ENCODE measurements at regions not wholly inside any gene's neighbourhood (a gene's known extent, or its start where the extent isn't known, plus 50 kb on each side); places are given as distances from the start of the nearest gene placed in this dataset.
"Not testable (repeated sequence)": the region's sequence is repeated elsewhere in the genome, so short reads cannot be mapped to it uniquely, and the experiment has no call there.

DNA sequence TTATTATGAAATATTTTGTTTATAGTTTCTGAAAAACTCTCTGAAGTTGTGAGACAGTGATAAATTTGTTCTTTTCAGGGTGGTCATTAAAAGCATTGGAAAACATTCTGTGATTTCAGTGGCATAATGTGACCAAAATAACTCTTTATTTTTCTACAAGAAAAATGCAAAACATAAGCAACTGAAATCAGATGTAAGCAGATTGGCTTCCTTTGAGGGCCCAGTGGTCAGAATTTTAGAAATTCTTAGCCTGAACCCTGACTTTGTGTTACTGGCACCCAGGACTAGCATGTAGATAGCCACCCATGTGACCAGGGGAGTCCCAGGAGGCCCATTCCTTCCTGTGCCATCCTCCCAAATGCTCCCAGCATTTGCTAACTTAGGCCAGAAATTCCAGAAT lies 145.6 kb upstream of the SLC38A2 start:
- no peak for DNase-seq (ENCODE audit: low spot score)

DNA sequence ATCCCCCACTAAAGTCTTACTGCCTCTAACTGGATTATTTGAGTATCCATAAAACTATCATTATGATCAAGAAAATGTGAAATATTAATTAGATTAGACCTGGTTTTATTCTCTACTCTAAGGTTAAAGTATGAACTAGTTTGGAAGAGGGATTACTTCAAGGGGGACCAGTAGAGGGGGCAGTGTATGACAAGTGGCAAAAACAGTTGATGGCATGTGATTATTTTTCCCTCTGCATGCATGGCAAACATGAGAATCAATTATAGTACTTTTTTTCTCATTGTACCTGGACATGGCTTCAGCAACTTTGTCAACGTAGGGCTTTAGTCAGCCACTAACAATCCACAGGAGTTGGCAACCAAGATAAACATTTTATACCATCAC lies 145.0 kb upstream of the SLC38A2 start:
- DNase-seq (ENCODE audit: low spot score) = no peak

DNA sequence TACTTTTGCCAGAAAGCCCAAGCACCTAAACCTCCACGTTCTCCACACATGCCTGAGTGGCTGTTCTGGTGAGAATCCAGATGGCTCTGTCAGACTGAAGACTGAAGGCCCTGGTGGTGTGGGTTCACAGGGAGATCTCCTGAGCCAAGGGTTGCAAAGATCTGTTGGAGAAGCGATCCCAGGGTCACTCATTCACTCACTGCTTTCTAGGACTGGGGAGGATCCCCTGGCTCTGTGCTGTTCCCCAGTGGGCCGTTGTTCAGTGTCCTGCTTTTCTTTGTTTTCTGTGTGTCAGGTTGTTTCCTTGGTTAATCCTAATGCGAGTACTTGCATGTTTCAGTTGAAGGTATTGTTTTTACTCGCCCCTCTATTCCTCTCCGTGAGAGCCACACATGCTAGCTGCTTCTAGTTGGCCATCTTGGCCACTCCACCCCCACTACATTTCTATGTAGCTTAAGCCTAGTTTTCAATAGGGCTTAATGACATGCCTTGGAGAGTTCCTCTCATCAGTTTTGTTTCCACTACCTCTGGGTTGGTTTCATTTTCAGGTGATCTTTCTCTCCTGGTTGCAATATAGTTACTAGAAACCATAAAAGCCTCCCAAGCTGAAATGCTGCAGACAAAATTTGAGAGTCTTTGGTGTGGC lies 144.5 kb upstream of the SLC38A2 start:
- no peak for DNase-seq (ENCODE audit: low spot score)

DNA sequence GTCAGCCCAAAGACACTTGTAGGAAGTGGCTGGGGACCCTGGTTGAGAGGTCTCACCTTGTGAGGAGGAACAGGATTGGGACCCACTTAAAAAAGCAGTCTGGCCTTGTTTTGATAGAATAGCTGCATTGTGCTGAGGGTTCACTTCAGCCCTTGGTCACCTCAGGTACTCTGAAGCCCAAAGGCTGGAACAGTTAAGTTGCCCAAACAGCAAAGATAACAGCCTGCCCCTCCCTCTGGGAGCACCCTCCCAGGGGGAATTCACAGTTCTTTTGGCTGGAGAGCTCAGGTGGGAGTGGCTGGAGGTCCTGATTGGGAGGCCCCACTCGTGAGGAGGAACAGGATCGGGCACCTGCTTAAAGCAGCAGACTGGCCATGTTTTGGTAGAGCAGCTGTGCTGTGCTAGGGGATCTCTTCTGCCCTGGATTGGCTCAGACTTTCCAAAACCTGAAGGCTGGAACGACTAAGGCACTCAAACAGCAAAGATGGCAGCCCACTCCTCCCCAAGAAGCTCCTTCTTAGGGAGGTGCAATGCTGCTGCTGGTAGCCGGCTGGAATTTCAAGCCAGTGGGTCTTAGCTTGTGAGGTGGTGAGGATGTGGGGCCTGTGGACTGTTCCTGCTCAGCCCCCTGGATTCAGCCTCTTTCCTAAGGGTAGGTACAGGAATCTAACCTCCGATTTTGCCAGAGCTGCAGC lies 143.8 kb upstream of the SLC38A2 start:
- DNase-seq (ENCODE audit: low spot score) = no peak

DNA sequence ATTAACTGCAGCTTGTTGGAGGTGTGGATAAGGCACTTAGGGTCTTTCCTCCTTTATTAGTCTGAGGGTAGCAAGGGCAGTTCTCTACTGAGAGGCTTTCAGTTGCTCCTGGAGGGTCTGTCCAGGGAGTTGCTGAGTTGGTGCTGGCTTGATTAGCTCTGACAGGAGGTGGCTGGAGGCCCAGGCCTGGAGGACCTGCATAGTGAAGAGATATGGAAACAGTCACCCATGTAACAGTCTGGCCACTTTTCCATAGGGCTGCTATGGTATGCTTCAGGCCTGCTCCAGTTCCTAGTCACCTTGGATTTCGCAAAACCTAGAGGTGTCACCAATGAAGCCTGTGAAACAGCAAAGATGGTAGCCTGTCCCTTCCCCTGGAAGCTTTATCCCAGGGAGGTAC lies 143.3 kb upstream of the SLC38A2 start:
- DNase-seq (ENCODE audit: low spot score) = no peak

DNA sequence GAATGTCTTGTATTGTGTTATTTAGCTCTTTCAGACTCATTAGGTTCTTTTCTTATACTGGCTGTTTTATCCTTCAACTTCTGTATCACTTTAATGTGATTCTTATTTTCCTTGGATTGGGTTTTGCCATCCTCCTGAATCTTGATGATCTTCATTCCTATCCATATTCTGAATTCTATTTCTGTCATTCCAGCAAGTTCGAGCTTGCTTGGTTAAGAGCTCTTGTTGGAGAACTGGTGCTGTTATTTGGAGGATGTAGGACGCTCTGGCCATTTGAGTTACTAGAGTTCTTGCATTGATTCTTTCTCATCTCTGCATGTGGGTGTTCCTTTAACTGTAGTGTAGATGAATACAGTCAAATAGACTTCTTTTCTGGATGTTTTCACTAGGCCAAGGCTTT lies 142.3 kb upstream of the SLC38A2 start:
- DNase-seq (ENCODE audit: low spot score) = no peak

DNA sequence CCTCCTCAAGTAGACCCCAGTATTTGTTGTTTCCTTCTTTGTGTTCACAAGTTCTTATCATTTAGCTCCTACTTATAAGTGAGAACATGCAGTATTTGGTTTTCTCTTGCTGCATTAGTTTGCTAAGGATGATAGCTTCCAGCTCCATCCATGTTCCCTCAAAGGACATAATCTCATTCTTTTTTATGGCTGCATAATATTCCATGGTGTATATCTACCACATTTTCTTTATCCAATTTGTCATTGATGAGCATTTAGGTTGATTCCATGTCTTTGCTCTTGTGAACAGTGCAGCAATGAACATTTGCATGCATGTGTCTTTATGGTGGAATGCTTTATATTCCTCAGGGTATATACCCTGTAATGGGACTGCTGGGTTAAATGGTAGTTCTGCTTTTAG lies 137.7 kb upstream of the SLC38A2 start:
- DNase-seq (ENCODE audit: low spot score) = not testable (repeated sequence)

DNA sequence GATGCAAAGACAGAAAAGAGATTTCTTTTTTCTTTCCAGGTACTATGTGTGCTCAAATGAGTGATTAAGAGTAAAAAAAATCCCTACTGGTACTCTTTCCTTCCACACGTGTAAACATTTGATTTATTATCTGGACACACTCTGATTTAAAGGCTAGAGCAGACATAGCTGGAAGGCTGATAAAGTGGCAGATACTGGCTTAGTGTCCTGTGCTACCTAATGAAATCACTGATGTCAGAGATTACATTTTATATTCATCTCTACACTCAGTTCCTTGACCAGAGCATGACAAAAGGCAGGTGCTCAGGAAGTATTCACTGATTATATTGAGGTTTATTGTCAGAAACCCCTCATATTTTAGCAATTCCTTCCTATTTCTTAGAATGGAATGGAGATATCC lies 136.6 kb upstream of the SLC38A2 start:
- DNase-seq (ENCODE audit: low spot score) = no peak

DNA sequence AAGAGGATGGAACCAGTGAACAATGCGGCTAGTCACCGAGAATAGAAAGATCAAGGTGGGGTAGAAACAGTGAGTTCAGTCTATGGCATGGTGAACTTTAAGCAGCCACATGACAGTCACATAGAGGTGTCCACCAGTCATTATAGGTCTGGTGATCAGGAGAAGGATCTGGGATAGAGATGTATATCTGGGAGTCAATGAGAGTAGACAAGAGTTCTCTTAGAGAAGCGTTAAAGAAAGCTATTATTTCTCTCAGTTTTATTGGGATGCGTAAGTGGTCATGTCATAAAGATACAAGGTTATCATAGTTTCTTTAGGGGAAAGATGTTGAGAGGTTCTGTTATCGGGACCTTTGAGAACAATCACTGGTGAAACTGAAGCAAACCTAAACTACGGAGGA lies 136.1 kb upstream of the SLC38A2 start:
- no peak for DNase-seq (ENCODE audit: low spot score)

DNA sequence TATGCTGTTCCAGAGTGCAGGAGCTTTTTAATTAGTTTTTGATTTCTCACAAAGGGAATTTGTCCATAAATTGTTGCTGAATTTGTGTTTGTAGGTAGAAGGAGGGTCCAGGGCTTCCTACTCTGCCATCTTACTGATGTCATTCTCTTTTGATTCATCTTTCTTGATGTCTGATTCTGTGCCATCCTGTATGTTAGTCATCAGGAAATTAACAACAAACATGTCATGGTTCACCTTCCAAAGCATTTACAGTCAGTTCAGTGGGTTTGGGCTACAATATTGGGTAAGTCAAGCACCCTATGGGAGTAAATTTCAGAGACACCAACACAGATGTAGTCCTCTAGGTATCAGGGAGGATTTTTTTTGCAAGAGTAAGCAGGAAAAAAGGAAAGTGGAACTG lies 135.2 kb upstream of the SLC38A2 start:
- DNase-seq (ENCODE audit: low spot score) = no peak

DNA sequence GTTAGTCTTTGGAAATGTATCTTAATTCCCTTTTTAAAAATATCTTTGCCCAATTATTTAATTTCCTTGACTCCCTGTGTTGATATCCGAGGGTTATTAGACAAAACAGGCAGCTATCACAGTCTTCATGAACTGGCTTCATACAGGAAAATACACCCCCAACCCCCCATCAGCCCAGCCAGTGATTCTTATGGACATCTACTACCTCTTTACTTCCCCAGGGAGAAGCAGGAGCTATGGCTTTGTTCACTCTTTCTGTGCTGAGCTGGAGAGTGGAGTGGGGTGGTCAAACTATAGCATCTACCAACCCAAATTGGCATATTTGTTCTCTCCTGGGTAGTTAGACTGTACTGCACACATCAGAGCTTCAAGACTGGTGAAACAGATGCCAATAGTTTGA lies 134.4 kb upstream of the SLC38A2 start:
- DNase-seq (ENCODE audit: low spot score) = no peak

DNA sequence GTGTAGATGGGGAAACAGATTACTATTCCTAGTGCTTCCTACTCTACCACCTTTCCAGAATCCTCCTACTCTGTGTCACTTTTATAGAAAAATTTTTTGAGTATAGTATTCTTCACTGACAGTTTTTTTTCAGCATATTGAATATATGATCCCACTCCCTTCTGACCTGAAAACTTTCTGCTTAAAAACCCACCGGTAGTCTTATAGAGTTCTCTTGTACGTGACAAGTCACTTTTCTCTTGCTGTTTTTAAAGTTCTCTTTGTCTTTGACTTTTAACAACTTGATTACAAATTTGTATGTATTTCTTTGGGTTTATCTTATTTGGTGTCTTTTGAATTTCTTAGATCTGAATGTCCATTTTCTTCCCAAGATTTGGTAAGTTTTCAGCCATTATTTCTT lies 133.6 kb upstream of the SLC38A2 start:
- DNase-seq (ENCODE audit: low spot score) = no peak

DNA sequence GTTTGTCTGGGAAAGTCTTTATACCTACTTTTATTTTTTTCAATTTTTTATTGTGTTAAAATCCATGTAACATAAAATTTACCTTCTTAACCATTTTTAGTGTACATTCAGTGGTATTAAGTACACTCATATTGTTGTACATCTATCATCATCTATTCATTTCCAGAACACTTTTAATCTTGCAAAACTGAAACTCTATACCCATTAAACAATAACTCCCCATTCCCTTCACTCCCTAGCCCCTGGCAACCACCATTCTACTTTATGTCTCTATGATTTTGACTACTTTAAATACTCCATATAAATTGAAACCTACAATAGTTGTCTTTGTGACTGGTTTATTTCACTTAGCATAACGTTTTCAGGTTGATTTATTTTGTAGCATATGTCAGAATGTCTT lies 131.9 kb upstream of the SLC38A2 start:
- no peak for DNase-seq (ENCODE audit: low spot score)

DNA sequence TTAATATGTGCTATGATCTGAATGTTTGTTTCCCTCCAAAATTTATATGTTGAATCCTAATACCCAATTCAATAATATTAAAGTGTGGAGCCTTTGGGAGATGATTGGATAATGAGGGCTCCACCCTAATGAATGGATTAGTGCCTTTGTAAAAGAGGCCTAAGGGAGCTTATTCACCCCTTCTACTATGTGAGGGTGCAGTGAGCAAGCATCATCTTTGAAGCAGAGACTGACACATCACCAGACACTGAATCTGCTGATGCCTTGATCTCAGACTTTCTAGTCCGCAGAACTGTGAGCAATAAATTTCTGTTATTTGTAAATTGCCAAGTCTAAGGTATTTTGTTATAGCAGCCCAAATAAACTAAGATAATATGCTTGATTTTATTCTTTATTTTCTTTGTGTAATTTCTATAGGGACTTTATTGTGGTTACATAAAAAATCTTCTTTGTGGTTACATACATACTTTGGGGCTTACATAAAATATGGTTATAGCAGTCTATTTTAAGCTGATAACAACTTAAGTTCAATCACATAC lies 131.1 kb upstream of the SLC38A2 start:
- DNase-seq (ENCODE audit: low spot score) = no peak

DNA sequence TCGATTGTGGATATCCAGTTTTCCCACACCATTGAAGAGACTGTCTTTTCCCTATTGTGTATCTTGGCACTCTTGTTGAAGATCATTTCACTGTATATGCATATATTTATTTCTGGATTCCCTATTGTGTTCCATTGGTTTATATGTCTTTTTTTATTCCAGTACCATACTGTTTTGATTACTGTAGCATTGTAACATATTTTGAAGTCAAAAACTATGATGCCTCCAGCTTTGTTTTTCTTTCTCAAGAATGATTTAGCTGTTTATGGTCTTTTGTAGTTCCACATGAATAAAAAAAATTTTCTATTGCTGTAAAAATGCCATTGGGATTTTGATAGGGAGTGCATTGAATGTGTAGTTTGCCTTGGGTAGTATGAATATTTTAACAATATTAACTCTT lies 128.1 kb upstream of the SLC38A2 start:
- DNase-seq (ENCODE audit: low spot score) = no peak

DNA sequence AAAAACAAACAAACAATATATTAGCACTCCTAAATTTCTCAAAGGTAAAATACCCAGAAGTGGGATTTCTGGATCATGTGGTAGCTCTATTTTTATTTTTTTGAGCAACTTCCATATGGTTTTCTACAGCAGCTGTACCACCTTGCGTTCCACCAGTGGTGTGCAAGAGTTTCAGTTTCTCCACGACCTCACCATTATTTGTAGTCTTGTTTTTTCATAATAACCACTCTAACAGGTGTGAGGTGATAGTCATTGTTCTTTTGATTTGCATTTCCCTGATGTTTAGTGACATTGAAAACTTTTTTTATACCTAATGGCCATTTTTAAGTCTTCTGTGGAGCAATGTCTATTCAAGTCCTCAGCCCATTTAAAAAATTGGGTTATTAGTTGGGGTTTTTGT lies 127.3 kb upstream of the SLC38A2 start:
- no peak for DNase-seq (ENCODE audit: low spot score)

DNA sequence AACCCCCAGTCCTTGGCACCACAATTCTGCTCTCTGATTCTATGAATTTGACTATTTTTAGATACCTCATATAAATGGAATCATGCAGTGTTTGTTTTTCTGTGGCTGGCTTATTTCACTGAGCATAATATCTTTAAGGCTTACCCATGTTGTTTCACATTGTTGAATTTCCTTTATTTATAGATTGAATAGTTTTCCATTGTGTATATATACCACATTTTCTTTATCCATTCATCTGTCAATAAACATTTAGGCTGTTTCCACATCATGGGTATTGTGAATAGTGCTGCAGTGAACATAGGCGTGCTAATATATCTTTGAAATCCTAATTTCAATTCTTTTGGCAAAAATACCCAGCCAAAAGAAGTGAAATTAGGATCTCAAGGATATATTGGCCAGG lies 126.7 kb upstream of the SLC38A2 start:
- DNase-seq (ENCODE audit: low spot score) = no peak

DNA sequence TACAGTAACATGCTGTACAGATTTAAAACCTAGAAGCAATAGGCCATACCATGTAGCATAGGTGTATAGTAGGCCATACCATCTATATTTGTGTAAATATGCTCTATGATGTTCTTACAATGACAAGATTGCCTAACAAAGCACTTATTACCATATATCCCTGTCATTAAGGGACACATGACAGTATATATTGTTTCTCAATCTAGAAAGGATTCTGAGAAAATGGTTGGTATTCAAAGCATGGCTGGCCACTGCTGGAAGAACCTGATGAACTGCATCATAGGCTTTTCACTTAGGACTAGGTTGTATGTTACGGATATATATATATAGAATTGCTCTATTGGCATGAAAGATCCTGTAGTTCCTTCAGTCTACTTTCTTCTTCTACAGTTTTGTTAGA lies 125.2 kb upstream of the SLC38A2 start:
- DNase-seq (ENCODE audit: low spot score) = no peak

DNA sequence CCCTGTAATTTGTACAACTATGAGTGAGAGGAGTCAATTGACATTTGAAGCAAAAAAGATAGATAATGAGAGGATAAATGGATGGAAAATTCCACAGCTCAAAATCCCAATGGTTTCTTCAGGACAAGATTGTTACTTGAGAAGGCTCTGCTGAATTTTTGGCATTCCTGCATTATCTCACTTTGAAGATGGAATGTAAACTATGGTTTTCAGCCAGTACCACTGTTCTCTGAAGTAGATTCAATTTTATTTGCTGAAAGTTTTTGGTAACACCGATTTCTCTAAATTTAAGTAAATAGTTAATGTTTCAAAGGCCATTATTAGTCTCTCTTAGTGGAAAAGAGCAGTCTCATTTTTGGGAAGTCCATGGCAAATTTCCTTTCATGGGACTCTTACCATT lies 121.9 kb upstream of the SLC38A2 start:
- peak; percentile 18 for DNase-seq (ENCODE audit: low spot score)

DNA sequence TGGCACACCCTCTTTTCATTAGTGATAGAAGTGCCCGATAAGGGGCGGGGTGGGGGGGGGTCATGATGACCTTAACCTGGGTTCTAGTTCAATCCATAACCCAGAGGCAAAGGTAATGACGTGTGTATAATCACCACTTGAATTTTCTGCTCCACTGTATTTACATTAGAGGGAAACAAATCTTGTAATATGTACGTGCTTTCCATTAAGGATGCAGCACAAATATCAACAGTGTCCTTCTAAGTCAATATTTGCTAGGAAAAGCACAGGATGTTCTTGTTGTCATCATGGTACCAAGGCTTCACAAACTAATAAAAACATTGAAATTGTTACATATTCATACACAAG lies 121.2 kb upstream of the SLC38A2 start:
- no peak for DNase-seq (ENCODE audit: low spot score)

DNA sequence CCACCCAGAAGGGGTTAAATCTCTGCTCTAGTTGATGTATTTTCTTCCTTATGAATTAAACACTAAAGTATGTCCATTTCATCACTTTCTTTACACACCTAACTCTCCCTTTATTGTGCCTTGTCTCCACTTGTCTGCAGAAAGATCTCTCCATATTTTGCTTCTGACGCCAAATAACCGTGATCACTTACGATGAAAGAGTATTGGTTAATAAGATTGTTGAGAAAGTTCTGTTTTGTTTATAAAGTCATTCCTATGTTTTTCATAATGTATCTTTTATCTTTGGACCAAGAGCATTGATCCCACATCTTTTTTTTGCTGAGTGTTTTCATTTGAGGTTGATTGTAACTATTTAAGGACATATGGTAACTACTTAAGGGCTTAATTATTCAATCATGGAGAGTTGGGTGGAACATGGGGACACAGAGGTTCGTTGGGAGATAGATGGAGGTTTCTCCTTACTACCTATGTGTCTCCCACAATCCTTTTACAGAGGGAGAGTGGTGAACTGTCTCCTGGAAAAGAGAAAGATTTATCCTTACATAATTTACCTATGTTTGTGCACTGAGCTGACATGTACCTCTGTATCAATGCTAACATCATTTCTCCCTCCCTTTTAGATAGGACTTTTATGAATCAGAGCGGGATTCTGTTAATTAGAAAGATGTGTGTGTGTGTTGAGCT lies 120.7 kb upstream of the SLC38A2 start:
- no peak for DNase-seq (ENCODE audit: low spot score)

DNA sequence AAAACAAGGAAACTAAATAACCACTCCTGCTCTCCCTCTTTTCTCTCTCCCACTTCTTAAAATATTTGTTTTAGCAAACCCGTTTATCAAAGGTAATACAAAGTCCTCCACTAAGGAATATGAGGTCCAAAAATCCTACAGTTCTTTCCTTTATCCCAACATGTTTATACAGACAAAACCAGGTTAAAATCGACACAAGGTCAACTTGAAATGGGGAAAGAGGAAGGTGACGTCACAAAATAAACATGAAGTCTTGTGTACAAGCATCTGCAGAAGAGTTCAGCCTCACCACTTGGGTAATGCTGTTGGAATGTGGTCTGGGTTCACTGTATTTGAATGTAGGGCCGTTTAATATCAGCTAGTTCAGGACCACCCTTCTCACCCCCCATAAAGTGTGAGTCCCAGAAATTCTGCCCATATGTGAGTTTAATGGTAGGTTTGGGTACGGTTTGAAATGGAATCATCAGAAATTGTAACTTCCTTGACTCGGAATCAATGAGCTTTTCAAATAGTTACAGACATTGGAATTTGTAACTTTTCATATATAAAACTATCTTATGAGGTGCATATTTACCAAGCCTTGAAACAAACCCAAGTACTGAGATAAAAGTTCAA lies 120.0 kb upstream of the SLC38A2 start:
- no peak for DNase-seq (ENCODE audit: low spot score)

DNA sequence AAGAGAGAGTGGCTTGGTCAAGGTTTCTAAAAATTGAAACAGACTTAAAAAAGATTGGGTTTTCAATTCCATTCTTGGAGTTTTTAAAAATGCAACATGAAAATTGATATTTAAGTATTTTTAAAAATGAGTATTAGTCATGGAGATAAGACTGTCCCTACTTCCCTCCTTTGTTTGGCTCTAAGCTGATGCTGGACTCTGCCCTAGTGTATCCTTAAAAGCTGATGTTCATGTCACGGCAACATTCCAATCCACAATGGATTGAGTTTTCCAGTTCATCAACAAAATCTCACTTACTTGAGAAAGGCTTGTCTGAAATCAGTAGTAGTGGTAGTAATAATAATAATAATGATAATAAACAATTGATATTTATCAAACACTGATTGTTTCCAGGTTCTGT lies 119.0 kb upstream of the SLC38A2 start:
- DNase-seq (ENCODE audit: low spot score) = no peak
